HL-60 (cell line): ENCODE measurements at regions not wholly inside any gene's neighbourhood (a gene's known extent, or its start where the extent isn't known, plus 50 kb on each side); places are given as distances from the start of the nearest gene placed in this dataset.

ENCODE experiments used
- DNase-seq, 2 experiments: peaks; one replicate each; pipeline ENCODE4 v3.0.0-alpha.2; 2010 to 2020; ENCODE audit warnings: low read depth in 1 of 2, low spot score in 1 of 2
- H3K27ac ChIP-seq: fragments of 250-450 bp; sonication (Bioruptor Pico); replicated peaks from 2 replicates; pipeline ENCODE4 v1.5.1; 2020; ENCODE audit warnings: mild to moderate bottlenecking, moderate library complexity
- H3K27me3 ChIP-seq: fragments of 250-450 bp; sonication (Bioruptor Pico); 2 replicates; pipeline ENCODE4 v1.5.1; 2021; ENCODE audit warnings: mild to moderate bottlenecking, moderate library complexity; ENCODE audit not compliant: insufficient read depth, poor library complexity, severe bottlenecking
- H3K4me3 ChIP-seq: replicated peaks from 2 replicates; pipeline ENCODE4 v1.5.1; 2011; ENCODE audit warnings: mild to moderate bottlenecking, control low read depth, low read length; ENCODE audit not compliant: insufficient read depth
- GABPA ChIP-seq: IDR thresholded peaks from 2 replicates; pipeline ENCODE4 v1.6.1; 2012; ENCODE audit warnings: low read depth
- POLR2AphosphoS5 ChIP-seq: IDR thresholded peaks from 2 replicates; pipeline ENCODE4 v1.6.1; 2012; ENCODE audit warnings: low read depth
- SPI1 ChIP-seq: IDR thresholded peaks from 2 replicates; pipeline ENCODE4 v1.6.1; 2012; ENCODE audit warnings: low read depth, mild to moderate bottlenecking, borderline replicate concordance
- TF ChIP-seq, protein P1 (sequence below): IDR thresholded peaks from 2 replicates; pipeline ENCODE4 v1.6.1; 2012; ENCODE audit warnings: low read depth; ENCODE audit not compliant: insufficient replicate concordance
- TF ChIP-seq, protein P2 (sequence below): IDR thresholded peaks from one replicate; pipeline ENCODE4 v1.5.1; 2011; ENCODE audit warnings: low read length, control low read depth, inconsistent platforms; ENCODE audit not compliant: insufficient read depth

DNA sequence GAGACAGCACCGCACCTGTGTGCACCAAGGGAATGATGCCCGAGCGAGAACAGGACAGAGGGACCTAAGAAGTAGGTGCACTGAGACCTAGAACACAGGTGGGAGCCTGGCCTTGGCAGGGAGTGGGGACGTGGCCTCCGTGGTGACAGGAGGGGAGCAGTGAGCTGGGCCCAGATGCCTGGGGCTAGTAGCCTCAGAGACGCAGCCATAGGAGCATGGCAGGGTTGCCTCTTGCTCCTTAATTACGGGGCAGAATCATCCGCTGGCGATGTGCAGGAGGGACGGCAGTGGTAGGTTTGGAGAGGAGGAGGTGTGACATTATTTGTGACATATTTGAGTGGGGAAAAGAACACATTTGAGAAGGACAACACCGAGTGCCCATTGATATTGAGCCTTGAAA lies 57.0 kb upstream of the HPCAL1 start:
- DNase-seq = no peak

DNA sequence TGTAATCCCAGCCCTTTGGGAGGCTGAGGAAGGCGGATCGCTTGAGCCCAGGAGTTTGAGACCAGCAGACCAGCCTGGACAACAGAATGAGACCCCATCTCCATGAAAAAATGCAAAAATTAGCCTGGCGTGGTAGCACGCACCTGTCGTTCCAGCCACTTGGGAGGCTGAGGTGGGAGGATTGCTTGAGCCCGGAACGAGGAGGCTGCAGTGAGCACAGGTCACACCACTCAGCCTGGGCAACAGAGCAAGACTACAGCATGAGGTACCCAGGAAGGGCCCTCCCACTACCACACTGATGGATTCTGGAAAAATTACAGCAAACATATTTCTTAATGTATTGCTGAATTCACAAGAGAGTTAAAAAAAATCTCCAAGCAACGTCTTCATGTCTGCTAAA lies 56.3 kb upstream of the HPCAL1 start:
- TF ChIP-seq SPI1 (no peak), GABPA (no peak), POLR2AphosphoS5 (no peak)
- TF ChIP-seq, protein P1, sequence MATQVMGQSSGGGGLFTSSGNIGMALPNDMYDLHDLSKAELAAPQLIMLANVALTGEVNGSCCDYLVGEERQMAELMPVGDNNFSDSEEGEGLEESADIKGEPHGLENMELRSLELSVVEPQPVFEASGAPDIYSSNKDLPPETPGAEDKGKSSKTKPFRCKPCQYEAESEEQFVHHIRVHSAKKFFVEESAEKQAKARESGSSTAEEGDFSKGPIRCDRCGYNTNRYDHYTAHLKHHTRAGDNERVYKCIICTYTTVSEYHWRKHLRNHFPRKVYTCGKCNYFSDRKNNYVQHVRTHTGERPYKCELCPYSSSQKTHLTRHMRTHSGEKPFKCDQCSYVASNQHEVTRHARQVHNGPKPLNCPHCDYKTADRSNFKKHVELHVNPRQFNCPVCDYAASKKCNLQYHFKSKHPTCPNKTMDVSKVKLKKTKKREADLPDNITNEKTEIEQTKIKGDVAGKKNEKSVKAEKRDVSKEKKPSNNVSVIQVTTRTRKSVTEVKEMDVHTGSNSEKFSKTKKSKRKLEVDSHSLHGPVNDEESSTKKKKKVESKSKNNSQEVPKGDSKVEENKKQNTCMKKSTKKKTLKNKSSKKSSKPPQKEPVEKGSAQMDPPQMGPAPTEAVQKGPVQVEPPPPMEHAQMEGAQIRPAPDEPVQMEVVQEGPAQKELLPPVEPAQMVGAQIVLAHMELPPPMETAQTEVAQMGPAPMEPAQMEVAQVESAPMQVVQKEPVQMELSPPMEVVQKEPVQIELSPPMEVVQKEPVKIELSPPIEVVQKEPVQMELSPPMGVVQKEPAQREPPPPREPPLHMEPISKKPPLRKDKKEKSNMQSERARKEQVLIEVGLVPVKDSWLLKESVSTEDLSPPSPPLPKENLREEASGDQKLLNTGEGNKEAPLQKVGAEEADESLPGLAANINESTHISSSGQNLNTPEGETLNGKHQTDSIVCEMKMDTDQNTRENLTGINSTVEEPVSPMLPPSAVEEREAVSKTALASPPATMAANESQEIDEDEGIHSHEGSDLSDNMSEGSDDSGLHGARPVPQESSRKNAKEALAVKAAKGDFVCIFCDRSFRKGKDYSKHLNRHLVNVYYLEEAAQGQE = no peak
- TF ChIP-seq, protein P2, sequence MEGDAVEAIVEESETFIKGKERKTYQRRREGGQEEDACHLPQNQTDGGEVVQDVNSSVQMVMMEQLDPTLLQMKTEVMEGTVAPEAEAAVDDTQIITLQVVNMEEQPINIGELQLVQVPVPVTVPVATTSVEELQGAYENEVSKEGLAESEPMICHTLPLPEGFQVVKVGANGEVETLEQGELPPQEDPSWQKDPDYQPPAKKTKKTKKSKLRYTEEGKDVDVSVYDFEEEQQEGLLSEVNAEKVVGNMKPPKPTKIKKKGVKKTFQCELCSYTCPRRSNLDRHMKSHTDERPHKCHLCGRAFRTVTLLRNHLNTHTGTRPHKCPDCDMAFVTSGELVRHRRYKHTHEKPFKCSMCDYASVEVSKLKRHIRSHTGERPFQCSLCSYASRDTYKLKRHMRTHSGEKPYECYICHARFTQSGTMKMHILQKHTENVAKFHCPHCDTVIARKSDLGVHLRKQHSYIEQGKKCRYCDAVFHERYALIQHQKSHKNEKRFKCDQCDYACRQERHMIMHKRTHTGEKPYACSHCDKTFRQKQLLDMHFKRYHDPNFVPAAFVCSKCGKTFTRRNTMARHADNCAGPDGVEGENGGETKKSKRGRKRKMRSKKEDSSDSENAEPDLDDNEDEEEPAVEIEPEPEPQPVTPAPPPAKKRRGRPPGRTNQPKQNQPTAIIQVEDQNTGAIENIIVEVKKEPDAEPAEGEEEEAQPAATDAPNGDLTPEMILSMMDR = no peak
- DNase-seq = no peak
- Histone ChIP-seq H3K27me3 (no peaks in the 10 kb centered on the region), H3K27ac (no peak overlapping the region), H3K4me3 (no peak overlapping the region)

More for the DNA sequence above, 57.0 kb upstream of the HPCAL1 start:
- Histone ChIP-seq H3K27me3 (no peaks in the 10 kb centered on the region), H3K27ac (no peak overlapping the region), H3K4me3 (no peak overlapping the region)
- TF ChIP-seq, protein P1 = no peak
- no peak for TF ChIP-seq SPI1
- TF ChIP-seq, protein P2 = no peak
- no peak for TF ChIP-seq GABPA
- TF ChIP-seq POLR2AphosphoS5 = no peak

DNA sequence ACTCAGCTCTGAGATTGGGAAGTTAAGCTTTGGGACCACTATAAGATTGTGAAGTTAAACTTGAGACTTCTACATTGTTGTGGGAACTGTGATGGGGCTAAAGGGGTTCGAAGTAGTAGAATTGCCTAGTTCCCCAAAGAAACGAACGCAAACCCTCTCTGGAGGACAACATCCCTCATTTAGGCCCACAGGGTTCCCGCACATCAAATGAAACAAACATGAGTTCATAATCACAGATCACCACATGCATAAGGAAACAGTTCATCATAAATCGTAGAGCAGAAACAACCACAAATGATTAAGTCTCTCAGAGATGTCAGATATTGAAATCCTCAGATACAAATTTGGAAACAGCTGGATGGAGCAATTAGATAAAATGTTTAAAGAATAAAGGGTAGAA lies 55.9 kb upstream of the HPCAL1 start:
- no peak overlapping the region for H3K4me3 ChIP-seq
- no peak for TF ChIP-seq GABPA
- TF ChIP-seq, protein P1 = no peak
- TF ChIP-seq, protein P2 = no peak
- no peak for TF ChIP-seq POLR2AphosphoS5
- no peak; the same call in 1 of the 2 replicates for TF ChIP-seq SPI1
- H3K27ac ChIP-seq = no peak overlapping the region
- no peaks in the 10 kb centered on the region for H3K27me3 ChIP-seq
- DNase-seq = no peak
